HepG2 (cell line): ENCODE measurements at regions not wholly inside any gene's neighbourhood (a gene's known extent, or its start where the extent isn't known, plus 50 kb on each side); places are given as distances from the start of the nearest gene placed in this dataset.

Source experiments
- ATAC-seq: fragments of 200-7000 bp; cut with Tn5 transposase; 3 replicates; pipeline ENCODE4 v1.9.1; 2020; ENCODE audit warnings: mild to moderate bottlenecking, moderate library complexity
- BruUV-seq: library from RNA; stranded (reverse); fragments of 400-500 nt; replicated peaks from 2 replicates; lab custom pipeline; 2021; lab: Mats Ljungman, UMichigan
- CTCF ChIA-PET: fragments of 300-600 bp; formaldehyde crosslinking; extraction: SDS; loops from one replicate; lab custom pipeline; 2021; ENCODE audit warnings: low total read pairs, inconsistent platforms, low intra/inter-chr PET ratio; lab: Yijun Ruan, JAX
- POLR2A ChIA-PET: fragments of 350-600 bp; sonication (Branson Sonifier 250); formaldehyde crosslinking; loops from one replicate; lab custom pipeline; 2020; ENCODE audit warnings: antibody characterized with exemption, inconsistent platforms; lab: Yijun Ruan, JAX
- DNase-seq: peaks from one replicate; pipeline ENCODE4 v3.0.0-alpha.2; 2015; ENCODE audit warnings: low spot score
- FAIRE-seq: peaks from 3 replicates; lab custom pipeline; 2011; peaks lifted over from hg19 to GRCh38; lab: Jason Lieb, UNC
- H2AFZ ChIP-seq: one replicate; pipeline ENCODE4 v1.6.1; 2011; ENCODE audit warnings: low read length, inconsistent platforms
- H3K27ac ChIP-seq: fragments of 300-600 bp; 3 replicates; pipeline ENCODE4 v1.8.0; 2011; ENCODE audit warnings: mixed run types, mild to moderate bottlenecking, mixed read lengths, low read length, inconsistent platforms; ENCODE audit not compliant: insufficient read depth; ENCODE audit errors: extremely low read length
- H3K27me3 ChIP-seq, 2 experiments: fragments of 200-600 bp in 1 of 2; 2 replicates in 1 of 2; 3 replicates in 1 of 2; pipeline versions ENCODE4 v1.6.0 to v1.8.0; 2011; ENCODE audit warnings: low read length in 2 of 2, mild to moderate bottlenecking in 2 of 2, moderate library complexity in 2 of 2, inconsistent platforms in 1 of 2; ENCODE audit not compliant: insufficient read depth in 2 of 2, control insufficient read depth in 1 of 2
- H3K36me3 ChIP-seq, 2 experiments: fragments of 200-600 bp in 1 of 2; replicated peaks in 1 of 2; 2 replicates in 1 of 2; 3 replicates in 1 of 2; pipeline versions ENCODE4 v1.5.1 to v1.8.0; 2011; ENCODE audit warnings: low read length in 2 of 2, inconsistent platforms in 1 of 2; ENCODE audit not compliant: insufficient read depth in 2 of 2, control insufficient read depth in 1 of 2
- H3K4me1 ChIP-seq: 2 replicates; pipeline ENCODE4 v1.5.1; 2012; ENCODE audit warnings: low read length, inconsistent platforms; ENCODE audit not compliant: insufficient read depth
- H3K4me2 ChIP-seq: 2 replicates; pipeline ENCODE4 v1.6.0; 2011; ENCODE audit warnings: low read depth, low read length, inconsistent platforms
- H3K4me3 ChIP-seq, 3 experiments: fragments of 200-600 bp in 1 of 3; sonication (generic), shearing (Covaris generic) in 1 of 3; replicated peaks in 1 of 3; 2 replicates each; pipeline ENCODE4 v1.5.1; 2011 to 2016; ENCODE audit warnings: low read length in 3 of 3, inconsistent platforms in 2 of 3, low read depth in 2 of 3, mild to moderate bottlenecking in 2 of 3, control low read depth in 1 of 3, mixed read lengths in 1 of 3; ENCODE audit not compliant: insufficient read depth in 1 of 3
- H3K79me2 ChIP-seq: one replicate; pipeline ENCODE4 v1.6.1; 2011; ENCODE audit warnings: low read length, inconsistent platforms; ENCODE audit not compliant: insufficient read depth
- H3K9ac ChIP-seq: 2 replicates; pipeline ENCODE4 v1.6.0; 2011; ENCODE audit warnings: mild to moderate bottlenecking, low read depth, low read length, inconsistent platforms; ENCODE audit not compliant: insufficient read depth
- H3K9me3 ChIP-seq: 2 replicates; pipeline ENCODE4 v1.5.1; 2012; ENCODE audit warnings: mild to moderate bottlenecking, low read length
- H4K20me1 ChIP-seq: 2 replicates; pipeline ENCODE4 v1.6.0; 2011; ENCODE audit warnings: inconsistent platforms, mild to moderate bottlenecking, low read length, moderate library complexity; ENCODE audit not compliant: insufficient read depth
- BCLAF1 ChIP-seq: fragments of 450-650 bp; IDR thresholded peaks from 2 replicates; pipeline ENCODE4 v1.6.1; 2017; ENCODE audit warnings: mild to moderate bottlenecking
- CBX2 ChIP-seq, 2 experiments: fragments of 200-600 bp in 1 of 2; sonication (generic); formaldehyde crosslinking in 1 of 2; IDR thresholded peaks; 2 replicates each; pipeline versions ENCODE4 v1.7.0 to v1.8.1; 2018 to 2022; ENCODE audit warnings: low read depth in 2 of 2, low read length in 1 of 2, mild to moderate bottlenecking in 1 of 2, missing genetic modification reagents in 1 of 2
- FOXO4 ChIP-seq: sonication (generic); formaldehyde crosslinking; conservative IDR thresholded peaks from 2 replicates; pipeline ENCODE4 v1.8.1; 2023; ENCODE audit warnings: missing genetic modification reagents
- HOXA3 ChIP-seq: sonication (generic); formaldehyde crosslinking; IDR thresholded peaks from 2 replicates; pipeline ENCODE4 v1.5.0; 2020; ENCODE audit warnings: missing genetic modification reagents
- KAT8 ChIP-seq: IDR thresholded peaks from 2 replicates; pipeline ENCODE4 v1.6.1; 2016; ENCODE audit warnings: missing genetic modification reagents, missing compliant biosample characterization
- PAX8 ChIP-seq: sonication (generic); formaldehyde crosslinking; IDR thresholded peaks from 2 replicates; pipeline ENCODE4 v1.8.0; 2022; ENCODE audit warnings: mild to moderate bottlenecking, missing genetic modification reagents, borderline replicate concordance
- SALL1 ChIP-seq: sonication (generic); formaldehyde crosslinking; IDR thresholded peaks from 2 replicates; pipeline ENCODE4 v1.8.0; 2022; ENCODE audit warnings: mild to moderate bottlenecking, missing genetic modification reagents
- SOX6 ChIP-seq, 2 experiments: fragments of 450-650 bp in 1 of 2; sonication (generic) in 1 of 2; formaldehyde crosslinking in 1 of 2; IDR thresholded peaks; 2 replicates each; pipeline versions ENCODE4 v1.4.0 to v1.6.1; 2017 to 2020; ENCODE audit warnings: antibody characterized with exemption in 1 of 2, mild to moderate bottlenecking in 1 of 2, missing genetic modification reagents in 1 of 2
- TCF12 ChIP-seq, 2 experiments: fragments of 450-650 bp in 1 of 2; sonication (generic) in 1 of 2; formaldehyde crosslinking in 1 of 2; IDR thresholded peaks; 2 replicates each; pipeline versions ENCODE4 v1.6.1 to v1.8.0; 2017 to 2022; ENCODE audit warnings: antibody characterized with exemption in 1 of 2, mild to moderate bottlenecking in 1 of 2, missing genetic modification reagents in 1 of 2, moderate library complexity in 1 of 2
- ZNF124 ChIP-seq: sonication (generic); formaldehyde crosslinking; IDR thresholded peaks from 2 replicates; pipeline ENCODE4 v1.4.0; 2020; ENCODE audit warnings: missing genetic modification reagents
- ZNF34 ChIP-seq: sonication (generic); formaldehyde crosslinking; IDR thresholded peaks from 2 replicates; pipeline ENCODE4 v1.4.0; 2020; ENCODE audit warnings: mild to moderate bottlenecking, missing genetic modification reagents, borderline replicate concordance
- ZNF747 ChIP-seq: sonication (generic); formaldehyde crosslinking; IDR thresholded peaks from 2 replicates; pipeline ENCODE4 v1.8.1; 2023; ENCODE audit warnings: missing genetic modification reagents, mild to moderate bottlenecking, borderline replicate concordance
- ZSCAN25 ChIP-seq: sonication (generic); formaldehyde crosslinking; IDR thresholded peaks from 2 replicates; pipeline ENCODE4 v1.8.0; 2022; ENCODE audit warnings: mild to moderate bottlenecking, missing genetic modification reagents
- ZSCAN29 ChIP-seq: sonication (generic); formaldehyde crosslinking; conservative IDR thresholded peaks from 2 replicates; pipeline ENCODE4 v1.4.0; 2020; ENCODE audit warnings: mild to moderate bottlenecking, missing genetic modification reagents
- WGBS: methylation state at CpG from one replicate; pipeline ENCODE4 v1.1.6; 2017; ENCODE audit warnings: low lambda C conversion rate; 5-methylcytosine and 5-hydroxymethylcytosine counted together
- in situ Hi-C: cut with HindIII; loops from 2 replicates; pipeline ENCODE4 v1.10.0; 2017; ENCODE audit warnings: low pct_unique_long_range_greater_than_20kb; ENCODE audit not compliant: extremely low pct_ligation_motif_present
- intact Hi-C: fragments of 100-400 bp; cut with micrococcal nuclease; formaldehyde crosslinking; loops from one replicate; pipeline ENCODE4 v1.10.0; 2022; ENCODE audit not compliant: unreplicated experiment
- TF ChIP-seq, protein P1 (sequence below): sonication (generic); formaldehyde crosslinking; IDR thresholded peaks from 2 replicates; pipeline ENCODE4 v1.4.0; 2020; ENCODE audit warnings: missing genetic modification reagents
- TF ChIP-seq, protein P2 (sequence below): sonication (generic); formaldehyde crosslinking; IDR thresholded peaks from 2 replicates; pipeline ENCODE4 v1.5.0; 2020; ENCODE audit warnings: missing genetic modification reagents, mild to moderate bottlenecking, borderline replicate concordance
- TF ChIP-seq, protein P3 (sequence below): IDR thresholded peaks from 2 replicates; pipeline ENCODE4 v1.6.1; 2016; ENCODE audit warnings: missing compliant biosample characterization, missing genetic modification reagents, borderline replicate concordance

- ATAC-seq: no peak
- H3K27ac ChIP-seq: no peak overlapping the region
- 19% methylated on average over 10 of the region's 10 CpGs for WGBS
- in situ Hi-C loops (no loop called here), intact Hi-C loops (no loop called here)
- H3K4me3 ChIP-seq: no peak overlapping the region
- H3K9ac ChIP-seq: no peak overlapping the region
- H3K4me2 ChIP-seq: no peak overlapping the region
- no peaks in the 10 kb centered on the region for H3K9me3 ChIP-seq
- H3K4me1 ChIP-seq: no peaks in the 10 kb centered on the region
- H2AFZ ChIP-seq: no peak overlapping the region
- BruUV-seq: no TSS peak
- H4K20me1 ChIP-seq: no peaks in the 10 kb centered on the region
- CTCF ChIA-PET: no interaction called here
- POLR2A ChIA-PET: no interaction called here
- peaks cover 0 to 11% of the 10 kb centered on the region in 2 experiments; a peak in 2 of 5 replicates for H3K27me3 ChIP-seq
- no peaks in the 10 kb centered on the region for H3K36me3 ChIP-seq
- no peak for DNase-seq
- no peak for FAIRE-seq
- no peaks in the 10 kb centered on the region for H3K79me2 ChIP-seq
- TF ChIP-seq, protein P1, sequence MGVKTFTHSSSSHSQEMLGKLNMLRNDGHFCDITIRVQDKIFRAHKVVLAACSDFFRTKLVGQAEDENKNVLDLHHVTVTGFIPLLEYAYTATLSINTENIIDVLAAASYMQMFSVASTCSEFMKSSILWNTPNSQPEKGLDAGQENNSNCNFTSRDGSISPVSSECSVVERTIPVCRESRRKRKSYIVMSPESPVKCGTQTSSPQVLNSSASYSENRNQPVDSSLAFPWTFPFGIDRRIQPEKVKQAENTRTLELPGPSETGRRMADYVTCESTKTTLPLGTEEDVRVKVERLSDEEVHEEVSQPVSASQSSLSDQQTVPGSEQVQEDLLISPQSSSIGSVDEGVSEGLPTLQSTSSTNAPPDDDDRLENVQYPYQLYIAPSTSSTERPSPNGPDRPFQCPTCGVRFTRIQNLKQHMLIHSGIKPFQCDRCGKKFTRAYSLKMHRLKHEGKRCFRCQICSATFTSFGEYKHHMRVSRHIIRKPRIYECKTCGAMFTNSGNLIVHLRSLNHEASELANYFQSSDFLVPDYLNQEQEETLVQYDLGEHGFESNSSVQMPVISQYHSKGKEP (CRISPR knock-in tag): no peak
- TF ChIP-seq ZSCAN25 (CRISPR knock-in tag) (no peak), PAX8 (CRISPR knock-in tag) (no peak), FOXO4 (CRISPR knock-in tag) (no peak), ZNF124 (CRISPR knock-in tag) (no peak), SALL1 (CRISPR knock-in tag) (no peak), ZNF34 (CRISPR knock-in tag) (no peak), ZSCAN29 (CRISPR knock-in tag) (no peak), SOX6 (IDR thresholded peaks at IDR 0.05) (no peak), SOX6 (CRISPR knock-in tag; IDR thresholded peaks at IDR 0.05) (no peak), TCF12 (IDR thresholded peaks at IDR 0.05) (no peak), TCF12 (CRISPR knock-in tag; IDR thresholded peaks at IDR 0.05) (no peak), ZNF747 (CRISPR knock-in tag) (no peak), BCLAF1 (no peak), HOXA3 (CRISPR knock-in tag) (no peak), CBX2 (IDR thresholded peaks at IDR 0.05; ENCODE audit: low read depth, low read length) (no peak), CBX2 (CRISPR knock-in tag; IDR thresholded peaks at IDR 0.05; ENCODE audit: low read depth) (no peak), KAT8 (CRISPR knock-in tag) (no peak)
- TF ChIP-seq, protein P2, sequence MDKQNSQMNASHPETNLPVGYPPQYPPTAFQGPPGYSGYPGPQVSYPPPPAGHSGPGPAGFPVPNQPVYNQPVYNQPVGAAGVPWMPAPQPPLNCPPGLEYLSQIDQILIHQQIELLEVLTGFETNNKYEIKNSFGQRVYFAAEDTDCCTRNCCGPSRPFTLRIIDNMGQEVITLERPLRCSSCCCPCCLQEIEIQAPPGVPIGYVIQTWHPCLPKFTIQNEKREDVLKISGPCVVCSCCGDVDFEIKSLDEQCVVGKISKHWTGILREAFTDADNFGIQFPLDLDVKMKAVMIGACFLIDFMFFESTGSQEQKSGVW: no peak
- TF ChIP-seq, protein P3, sequence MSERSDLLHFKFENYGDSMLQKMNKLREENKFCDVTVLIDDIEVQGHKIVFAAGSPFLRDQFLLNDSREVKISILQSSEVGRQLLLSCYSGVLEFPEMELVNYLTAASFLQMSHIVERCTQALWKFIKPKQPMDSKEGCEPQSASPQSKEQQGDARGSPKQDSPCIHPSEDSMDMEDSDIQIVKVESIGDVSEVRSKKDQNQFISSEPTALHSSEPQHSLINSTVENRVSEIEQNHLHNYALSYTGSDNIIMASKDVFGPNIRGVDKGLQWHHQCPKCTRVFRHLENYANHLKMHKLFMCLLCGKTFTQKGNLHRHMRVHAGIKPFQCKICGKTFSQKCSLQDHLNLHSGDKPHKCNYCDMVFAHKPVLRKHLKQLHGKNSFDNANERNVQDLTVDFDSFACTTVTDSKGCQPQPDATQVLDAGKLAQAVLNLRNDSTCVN (CRISPR knock-in tag): no peak
Observed at GRCh38 chr5:175356428-175356827, 87.6 kb downstream of the DRD1 start.
